Transverse colon (tissue), 4 donors: ENCODE measurements at regions not wholly inside any gene's neighbourhood (a gene's known extent, or its start where the extent isn't known, plus 50 kb on each side); places are given as distances from the start of the nearest gene placed in this dataset.

Experiments
- DNase-seq: peaks from one replicate; pipeline ENCODE4 v3.0.0-alpha.2; 2019
- H3K27ac ChIP-seq, 4 donors: fragments of 200-600 bp; sonication (generic); 2 replicates each; pipeline ENCODE4 v1.5.1; 2016 to 2018; ENCODE audit warnings: inconsistent platforms in 4 of 4
- H3K27me3 ChIP-seq: fragments of 200-600 bp; sonication (generic); 2 replicates; pipeline ENCODE4 v1.5.1; 2017; ENCODE audit warnings: inconsistent platforms
- H3K36me3 ChIP-seq, 4 donors: fragments of 200-600 bp; sonication (generic); 2 replicates each; pipeline ENCODE4 v1.5.1; 2017 to 2019; ENCODE audit warnings: inconsistent platforms in 4 of 4
- H3K4me1 ChIP-seq, 4 donors: fragments of 200-600 bp; sonication (generic); 2 replicates each; pipeline ENCODE4 v1.5.1; 2017 to 2020; ENCODE audit warnings: inconsistent platforms in 4 of 4
- H3K4me3 ChIP-seq, 4 donors: fragments of 200-600 bp; sonication (generic); 1 replicate in 1 of 4; 2 replicates in 3 of 4; pipeline versions ENCODE4 v1.5.1 to v1.6.1; 2017 to 2019; ENCODE audit warnings: inconsistent platforms in 4 of 4
- H3K9me3 ChIP-seq, 2 donors: fragments of 200-600 bp; sonication (generic); 2 replicates each; pipeline ENCODE4 v1.5.1; 2017 to 2019; ENCODE audit warnings: inconsistent platforms in 2 of 2
- EP300 ChIP-seq: sonication (generic); formaldehyde crosslinking; IDR thresholded peaks from one replicate; pipeline ENCODE4 v1.6.1; 2017; ENCODE audit warnings: antibody characterized with exemption, low read depth
- POLR2A ChIP-seq: fragments of 450-650 bp; IDR thresholded peaks from one replicate; pipeline ENCODE4 v1.6.1; 2016; ENCODE audit warnings: antibody characterized with exemption, mild to moderate bottlenecking, moderate library complexity
- POLR2AphosphoS5 ChIP-seq, 3 donors: sonication (generic); formaldehyde crosslinking; IDR thresholded peaks; one replicate each; pipeline ENCODE4 v1.6.1; 2016; ENCODE audit warnings: antibody characterized with exemption in 3 of 3
- WGBS, 2 donors: methylation state at CpG; one replicate each; pipeline ENCODE4 v1.1.5; 2018; ENCODE audit warnings: low coverage in 1 of 2; 5-methylcytosine and 5-hydroxymethylcytosine counted together
- in situ Hi-C, 4 donors: fragments of 200-750 bp; cut with MboI; loops; one replicate each; pipeline versions ENCODE4 v1.15.0 to v1.15.1; 2017; ENCODE audit warnings: low sequenced_read_pairs in 3 of 4, low pct_ligation_motif_present in 1 of 4, low pct_unique_long_range_greater_than_20kb in 1 of 4
- intact Hi-C: fragments of 100-400 bp; cut with DNase I; formaldehyde crosslinking; loops from one replicate; pipeline ENCODE4 v1.15.1; 2023; ENCODE audit warnings: low total_unique reads
- TF ChIP-seq, protein P1 (sequence below), 5 experiments: fragments of 200-600 bp in 3 of 5; fragments of 450-650 bp in 2 of 5; sonication (generic) in 3 of 5; IDR thresholded peaks; 1 replicate in 2 of 5; 2 replicates in 3 of 5; pipeline ENCODE4 v1.5.1; 2016 to 2017; ENCODE audit warnings: antibody characterized with exemption in 5 of 5, inconsistent platforms in 3 of 5, mild to moderate bottlenecking in 2 of 5, moderate library complexity in 1 of 5

- Histone ChIP-seq H3K4me1 (no peaks in the 10 kb centered on the region), H3K4me3 (no peak overlapping the region), H3K27ac (no peak overlapping the region), H3K36me3 (no peaks in the 10 kb centered on the region), H3K9me3 (no peaks in the 10 kb centered on the region), H3K27me3 (peaks cover 16% of the 10 kb centered on the region)
- TF ChIP-seq, protein P1, sequence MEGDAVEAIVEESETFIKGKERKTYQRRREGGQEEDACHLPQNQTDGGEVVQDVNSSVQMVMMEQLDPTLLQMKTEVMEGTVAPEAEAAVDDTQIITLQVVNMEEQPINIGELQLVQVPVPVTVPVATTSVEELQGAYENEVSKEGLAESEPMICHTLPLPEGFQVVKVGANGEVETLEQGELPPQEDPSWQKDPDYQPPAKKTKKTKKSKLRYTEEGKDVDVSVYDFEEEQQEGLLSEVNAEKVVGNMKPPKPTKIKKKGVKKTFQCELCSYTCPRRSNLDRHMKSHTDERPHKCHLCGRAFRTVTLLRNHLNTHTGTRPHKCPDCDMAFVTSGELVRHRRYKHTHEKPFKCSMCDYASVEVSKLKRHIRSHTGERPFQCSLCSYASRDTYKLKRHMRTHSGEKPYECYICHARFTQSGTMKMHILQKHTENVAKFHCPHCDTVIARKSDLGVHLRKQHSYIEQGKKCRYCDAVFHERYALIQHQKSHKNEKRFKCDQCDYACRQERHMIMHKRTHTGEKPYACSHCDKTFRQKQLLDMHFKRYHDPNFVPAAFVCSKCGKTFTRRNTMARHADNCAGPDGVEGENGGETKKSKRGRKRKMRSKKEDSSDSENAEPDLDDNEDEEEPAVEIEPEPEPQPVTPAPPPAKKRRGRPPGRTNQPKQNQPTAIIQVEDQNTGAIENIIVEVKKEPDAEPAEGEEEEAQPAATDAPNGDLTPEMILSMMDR (IDR thresholded peaks at IDR 0.05): no peak
- TF ChIP-seq POLR2A (no peak), EP300 (no peak), POLR2AphosphoS5 (IDR thresholded peaks at IDR 0.05) (no peak)
- DNase-seq: no peak
- intact Hi-C loops: no loop called here
- WGBS, 2 donors: 87% methylated on average over 13 of the region's 13 CpGs; no CpG with 5 or more reads in 1 of the 2 donors
- in situ Hi-C loops: loop anchor here in 1 of 4 donors (25.0 kb wide), 1 partner anchor 708 kb away; no protein-coding TSS in a partner anchor
These were observed 125.3 kb upstream of the TMEM132D start for GRCh38 chr12:130029151-130029550.

GRCh38 chr12:130031041-130031440, 127.2 kb upstream of the TMEM132D start:
- 79 to 81% methylated on average over 8 to 15 of the region's 15 CpGs for WGBS, 2 donors
- TF ChIP-seq, protein P1 (IDR thresholded peaks at IDR 0.05): no peak
- TF ChIP-seq EP300 (no peak), POLR2A (no peak), POLR2AphosphoS5 (IDR thresholded peaks at IDR 0.05) (no peak)

GRCh38 chr12:130031571-130032189, 127.9 kb upstream of the TMEM132D start:
- intact Hi-C loops (no loop called here), in situ Hi-C loops (loop anchor here in 1 of 4 donors (25.0 kb wide), 1 partner anchor 706 kb away; no protein-coding TSS in a partner anchor)
- DNase-seq: peak; percentile 48
- H3K4me3 ChIP-seq: no peak overlapping the region
- WGBS, 2 donors: 15 to 24% methylated on average over 4 to 12 of the region's 12 CpGs
- no peak for TF ChIP-seq EP300
- TF ChIP-seq, protein P1 (IDR thresholded peaks at IDR 0.05): peak; percentile 49 to 84 (median 68)
- no peak for TF ChIP-seq POLR2AphosphoS5 (IDR thresholded peaks at IDR 0.05)
- TF ChIP-seq POLR2A: no peak
- H3K27ac ChIP-seq: no peak overlapping the region
- H3K36me3 ChIP-seq: no peaks in the 10 kb centered on the region
- H3K27me3 ChIP-seq: peaks cover 16% of the 10 kb centered on the region
- H3K4me1 ChIP-seq: no peaks in the 10 kb centered on the region
- H3K9me3 ChIP-seq: no peaks in the 10 kb centered on the region

More at GRCh38 chr12:130031041-130031440, 127.2 kb upstream of the TMEM132D start:
- Histone ChIP-seq H3K27ac (no peak overlapping the region), H3K9me3 (no peaks in the 10 kb centered on the region), H3K27me3 (peaks cover 16% of the 10 kb centered on the region), H3K4me3 (no peak overlapping the region), H3K36me3 (no peaks in the 10 kb centered on the region), H3K4me1 (no peaks in the 10 kb centered on the region)
- in situ Hi-C loops: loop anchor here in 1 of 4 donors (25.0 kb wide), 1 partner anchor 706 kb away; no protein-coding TSS in a partner anchor
- no peak for DNase-seq
- intact Hi-C loops: no loop called here

GRCh38 chr12:130041983-130042812, 120.1 kb upstream of the FZD10 start:
- no peak for TF ChIP-seq POLR2AphosphoS5 (IDR thresholded peaks at IDR 0.05)
- TF ChIP-seq, protein P1 (IDR thresholded peaks at IDR 0.05): peak; percentile 44 to 66 (median 58)
- Histone ChIP-seq H3K36me3 (no peaks in the 10 kb centered on the region), H3K4me3 (no peak overlapping the region), H3K9me3 (no peaks in the 10 kb centered on the region), H3K27me3 (peaks cover 48% of the 10 kb centered on the region), H3K4me1 (no peaks in the 10 kb centered on the region), H3K27ac (no peak overlapping the region)
- DNase-seq: peak; percentile 17
- 27% methylated on average over 49 of the region's 52 CpGs; no CpG with 5 or more reads in 1 of the 2 donors for WGBS, 2 donors
- intact Hi-C loops (no loop called here), in situ Hi-C loops (loop anchor here in 2 of 4 donors (5.0 to 25.0 kb wide), 3 partner anchors 300 to 695 kb away; no protein-coding TSS in a partner anchor)
